Adrenal gland (tissue), 5 donors: ENCODE measurements at regions not wholly inside any gene's neighbourhood (a gene's known extent, or its start where the extent isn't known, plus 50 kb on each side); places are given as distances from the start of the nearest gene placed in this dataset.
"Not testable (repeated sequence)": the region's sequence is repeated elsewhere in the genome, so short reads cannot be mapped to it uniquely, and the experiment has no call there.

Experiments
- POLR2A ChIP-seq, 2 donors: fragments of 450-650 bp; IDR thresholded peaks; one replicate each; pipeline ENCODE4 v1.6.1; 2017; ENCODE audit warnings: antibody characterized with exemption in 2 of 2, mild to moderate bottlenecking in 2 of 2, moderate library complexity in 1 of 2
- TF ChIP-seq, protein P1 (sequence below), 6 experiments: fragments of 450-650 bp in 4 of 6; fragments of 200-600 bp in 2 of 6; sonication (generic) in 1 of 6; IDR thresholded peaks; 1 replicate in 5 of 6; 2 replicates in 1 of 6; pipeline versions ENCODE4 v1.5.1 to v1.8.0; 2016 to 2021; ENCODE audit warnings: antibody characterized with exemption in 6 of 6, mild to moderate bottlenecking in 2 of 6, moderate library complexity in 1 of 6
- donor health status: DM: no; HTN: no; CAD: no.

DNA sequence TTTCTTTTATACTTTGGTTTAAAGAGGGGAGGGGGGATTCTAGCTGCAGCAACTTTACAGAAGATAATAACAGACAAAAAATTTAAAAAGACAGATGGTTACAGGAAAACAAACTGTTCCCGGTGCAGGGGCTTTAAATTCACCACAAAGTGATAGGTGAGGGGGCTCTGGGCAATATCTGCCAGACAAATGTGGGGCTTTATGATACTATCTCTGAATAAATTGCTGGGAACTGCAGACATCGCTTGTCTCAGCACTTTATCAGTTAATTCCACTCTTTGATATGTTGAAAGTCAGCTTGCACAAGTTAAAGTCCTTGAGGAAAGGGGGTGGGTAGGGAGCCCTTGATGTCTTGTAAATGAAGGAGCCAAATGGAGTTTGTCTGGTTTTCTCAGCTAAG, 1759.1 kb upstream of the TPTE start:
- TF ChIP-seq, protein P1, sequence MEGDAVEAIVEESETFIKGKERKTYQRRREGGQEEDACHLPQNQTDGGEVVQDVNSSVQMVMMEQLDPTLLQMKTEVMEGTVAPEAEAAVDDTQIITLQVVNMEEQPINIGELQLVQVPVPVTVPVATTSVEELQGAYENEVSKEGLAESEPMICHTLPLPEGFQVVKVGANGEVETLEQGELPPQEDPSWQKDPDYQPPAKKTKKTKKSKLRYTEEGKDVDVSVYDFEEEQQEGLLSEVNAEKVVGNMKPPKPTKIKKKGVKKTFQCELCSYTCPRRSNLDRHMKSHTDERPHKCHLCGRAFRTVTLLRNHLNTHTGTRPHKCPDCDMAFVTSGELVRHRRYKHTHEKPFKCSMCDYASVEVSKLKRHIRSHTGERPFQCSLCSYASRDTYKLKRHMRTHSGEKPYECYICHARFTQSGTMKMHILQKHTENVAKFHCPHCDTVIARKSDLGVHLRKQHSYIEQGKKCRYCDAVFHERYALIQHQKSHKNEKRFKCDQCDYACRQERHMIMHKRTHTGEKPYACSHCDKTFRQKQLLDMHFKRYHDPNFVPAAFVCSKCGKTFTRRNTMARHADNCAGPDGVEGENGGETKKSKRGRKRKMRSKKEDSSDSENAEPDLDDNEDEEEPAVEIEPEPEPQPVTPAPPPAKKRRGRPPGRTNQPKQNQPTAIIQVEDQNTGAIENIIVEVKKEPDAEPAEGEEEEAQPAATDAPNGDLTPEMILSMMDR (IDR thresholded peaks at IDR 0.05): not testable (repeated sequence)
- not testable (repeated sequence) for TF ChIP-seq POLR2A (IDR thresholded peaks at IDR 0.05)
